PC-9 (cell line): ENCODE measurements at regions not wholly inside any gene's neighbourhood (a gene's known extent, or its start where the extent isn't known, plus 50 kb on each side); places are given as distances from the start of the nearest gene placed in this dataset.

Experiments
- CTCF ChIP-seq: fragments of 200-600 bp; sonication (generic); conservative IDR thresholded peaks from 2 replicates; pipeline ENCODE4 v1.6.1; 2017; ENCODE audit warnings: mixed run types, antibody characterized with exemption, mild to moderate bottlenecking, moderate library complexity
- EZH2 ChIP-seq: fragments of 200-600 bp; sonication (generic); IDR thresholded peaks from 2 replicates; pipeline ENCODE4 v1.8.0; 2017; ENCODE audit warnings: antibody characterized with exemption, low read depth

- TF ChIP-seq CTCF (no peak), EZH2 (no peak)
Measured at GRCh38 chrX:99603091-99603814, 806.8 kb downstream of the PCDH19 start.
